ENCODE measurements at regions not wholly inside any gene's neighbourhood (a gene's known extent, or its start where the extent isn't known, plus 50 kb on each side); places are given as distances from the start of the nearest gene placed in this dataset.

DNA sequence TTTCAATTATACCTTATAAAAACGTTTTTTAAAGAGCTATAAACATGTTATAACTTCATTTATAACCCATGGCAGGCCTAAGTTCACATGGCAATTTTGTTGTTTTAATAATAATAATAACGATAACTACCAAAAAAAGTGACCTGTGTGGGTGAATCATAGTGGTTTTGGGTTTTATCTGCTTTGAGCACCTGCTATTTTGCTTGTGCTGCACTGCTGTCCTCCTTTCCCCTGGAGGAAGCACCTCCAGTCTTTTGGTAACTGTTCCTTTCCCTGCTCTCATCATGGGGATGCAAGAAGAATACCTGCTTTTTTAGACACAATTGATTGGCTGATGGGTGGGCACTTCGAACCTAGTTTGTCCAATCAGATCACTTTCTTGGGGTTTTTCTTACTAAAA is 388.0 kb upstream of the TBL1XR1 start:
- no peak overlapping the region for H3K9ac ChIP-seq (ENCODE audit: low read length)
- H3K27ac ChIP-seq (ENCODE audit: low read depth, low read length): no peak overlapping the region
- H3K27me3 ChIP-seq (ENCODE audit: control insufficient read depth, insufficient read depth, low read length): no peaks in the 10 kb centered on the region
- no peak overlapping the region for H3K4me3 ChIP-seq (ENCODE audit: low read length)
- H3K36me3 ChIP-seq (ENCODE audit: control insufficient read depth, insufficient read depth, low read length): no peaks in the 10 kb centered on the region
- H3K4me1 ChIP-seq (ENCODE audit: control insufficient read depth, insufficient read depth, low read length): peaks cover 2% of the 10 kb centered on the region

GRCh38 chr3:177589041-177589650 is 391.9 kb upstream of the TBL1XR1 start:
- H3K27me3 ChIP-seq (ENCODE audit: control insufficient read depth, insufficient read depth, low read length): no peaks in the 10 kb centered on the region
- no peak overlapping the region for H3K9ac ChIP-seq (ENCODE audit: low read length)
- no peak overlapping the region for H3K27ac ChIP-seq (ENCODE audit: low read depth, low read length)
- H3K36me3 ChIP-seq (ENCODE audit: control insufficient read depth, insufficient read depth, low read length): no peaks in the 10 kb centered on the region
- H3K4me1 ChIP-seq (ENCODE audit: control insufficient read depth, insufficient read depth, low read length): peaks cover 2% of the 10 kb centered on the region
- no peak overlapping the region for H3K4me3 ChIP-seq (ENCODE audit: low read length)

DNA sequence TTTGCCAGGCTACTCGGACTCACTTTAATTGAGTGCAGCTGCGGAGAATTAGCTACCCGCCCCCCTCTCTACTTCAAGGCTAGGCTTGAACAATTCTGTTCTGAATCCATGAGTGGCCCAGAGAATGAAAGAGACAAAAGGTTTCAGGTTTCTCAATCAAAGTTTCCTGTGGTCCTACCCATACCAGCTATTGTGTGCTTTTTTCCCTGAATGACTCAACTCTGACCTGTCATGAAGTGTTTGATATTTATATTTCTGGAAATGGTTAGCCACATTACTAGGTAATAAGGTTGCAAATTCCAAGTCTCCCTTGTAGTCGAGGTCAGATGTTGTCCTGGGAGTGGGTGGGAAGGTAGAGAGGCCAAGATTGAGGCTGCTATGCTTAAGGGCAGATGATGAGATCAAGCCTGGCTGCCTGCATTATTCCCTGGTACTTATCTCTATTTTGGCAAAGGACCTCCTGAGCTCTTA is 392.7 kb upstream of the TBL1XR1 start:
- H3K9ac ChIP-seq (ENCODE audit: low read length): no peak overlapping the region
- no peak overlapping the region for H3K27ac ChIP-seq (ENCODE audit: low read depth, low read length)

DNA sequence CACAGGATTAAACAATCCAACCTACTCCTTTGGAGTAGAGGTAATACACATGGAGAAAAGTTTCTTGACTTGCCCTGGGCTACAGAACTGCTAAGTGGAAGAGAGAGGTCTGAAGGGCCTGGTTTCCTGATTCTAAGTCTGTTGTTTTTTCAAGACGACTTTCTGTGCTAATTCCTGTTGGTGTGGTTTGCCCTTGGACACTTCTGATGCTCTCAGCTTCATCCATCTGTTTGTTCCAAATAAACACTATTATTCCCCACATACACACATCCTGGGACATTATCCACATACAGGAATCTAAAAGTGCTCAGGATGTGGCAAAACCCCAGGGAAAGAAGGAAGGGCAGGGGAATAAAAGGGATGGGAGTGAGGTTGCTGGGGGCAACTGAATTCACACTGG is 393.5 kb upstream of the TBL1XR1 start:
- no peaks in the 10 kb centered on the region for H3K27me3 ChIP-seq (ENCODE audit: control insufficient read depth, insufficient read depth, low read length)
- no peak overlapping the region for H3K4me3 ChIP-seq (ENCODE audit: low read length)
- H3K36me3 ChIP-seq (ENCODE audit: control insufficient read depth, insufficient read depth, low read length): no peaks in the 10 kb centered on the region
- peaks cover 4% of the 10 kb centered on the region for H3K4me1 ChIP-seq (ENCODE audit: control insufficient read depth, insufficient read depth, low read length)
- no peak overlapping the region for H3K9ac ChIP-seq (ENCODE audit: low read length)
- no peak overlapping the region for H3K27ac ChIP-seq (ENCODE audit: low read depth, low read length)

More for the DNA sequence above, 392.7 kb upstream of the TBL1XR1 start:
- Histone ChIP-seq H3K4me3 (ENCODE audit: low read length) (no peak overlapping the region), H3K27me3 (ENCODE audit: control insufficient read depth, insufficient read depth, low read length) (no peaks in the 10 kb centered on the region), H3K36me3 (ENCODE audit: control insufficient read depth, insufficient read depth, low read length) (no peaks in the 10 kb centered on the region), H3K4me1 (ENCODE audit: control insufficient read depth, insufficient read depth, low read length) (peaks cover 2% of the 10 kb centered on the region)

DNA sequence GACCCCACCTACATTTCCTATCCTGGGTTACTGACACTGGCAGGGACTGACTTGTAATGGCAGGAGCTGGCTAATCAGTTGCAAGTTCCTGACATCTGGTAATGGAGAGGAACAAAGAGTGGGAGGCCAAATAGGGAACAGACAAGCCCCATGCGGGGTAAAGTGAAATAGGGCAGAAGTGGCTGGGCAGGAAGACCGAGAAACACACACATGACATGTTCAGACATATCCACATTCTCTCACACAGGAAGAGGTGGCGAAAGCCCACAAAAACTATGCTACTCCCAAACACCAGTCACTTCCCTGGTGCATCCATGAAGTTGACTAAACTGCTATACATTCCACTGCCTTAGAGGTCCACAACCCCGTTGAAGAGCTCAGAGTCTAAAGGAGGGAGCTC is 394.1 kb upstream of the TBL1XR1 start:
- no peaks in the 10 kb centered on the region for H3K36me3 ChIP-seq (ENCODE audit: control insufficient read depth, insufficient read depth, low read length)
- peaks cover 8% of the 10 kb centered on the region for H3K4me1 ChIP-seq (ENCODE audit: control insufficient read depth, insufficient read depth, low read length)
- no peak overlapping the region for H3K27ac ChIP-seq (ENCODE audit: low read depth, low read length)
- no peak overlapping the region for H3K4me3 ChIP-seq (ENCODE audit: low read length)
- no peaks in the 10 kb centered on the region for H3K27me3 ChIP-seq (ENCODE audit: control insufficient read depth, insufficient read depth, low read length)
- H3K9ac ChIP-seq (ENCODE audit: low read length): no peak overlapping the region

DNA sequence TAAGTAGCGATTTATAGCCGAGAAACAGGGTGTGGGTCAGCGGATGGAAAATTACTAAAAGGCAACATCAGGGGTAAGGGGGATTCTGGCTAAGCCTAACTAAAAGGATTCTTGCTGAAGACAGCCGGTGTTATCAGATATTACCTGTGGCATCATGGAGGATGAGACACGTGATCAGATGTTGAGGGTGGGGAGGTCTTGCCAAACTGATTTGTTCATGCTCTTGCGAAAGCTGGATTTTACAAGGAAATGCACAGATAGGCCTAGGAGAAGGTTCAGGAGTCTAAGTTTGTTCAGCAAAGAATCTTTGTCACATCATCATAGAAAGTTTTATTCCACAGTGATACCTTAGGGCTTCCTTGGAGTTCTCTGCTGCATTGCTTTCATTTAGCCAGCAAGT is 396.8 kb upstream of the TBL1XR1 start:
- H3K4me1 ChIP-seq (ENCODE audit: control insufficient read depth, insufficient read depth, low read length): peaks cover 33% of the 10 kb centered on the region
- H3K4me3 ChIP-seq (ENCODE audit: low read length): no peak overlapping the region
- no peak overlapping the region for H3K9ac ChIP-seq (ENCODE audit: low read length)
- no peaks in the 10 kb centered on the region for H3K36me3 ChIP-seq (ENCODE audit: control insufficient read depth, insufficient read depth, low read length)
- H3K27ac ChIP-seq (ENCODE audit: low read depth, low read length): no peak overlapping the region
- no peaks in the 10 kb centered on the region for H3K27me3 ChIP-seq (ENCODE audit: control insufficient read depth, insufficient read depth, low read length)

- peaks cover 36% of the 10 kb centered on the region for H3K4me1 ChIP-seq (ENCODE audit: control insufficient read depth, insufficient read depth, low read length)
- H3K4me3 ChIP-seq (ENCODE audit: low read length): no peak overlapping the region
- no peaks in the 10 kb centered on the region for H3K27me3 ChIP-seq (ENCODE audit: control insufficient read depth, insufficient read depth, low read length)
- no peaks in the 10 kb centered on the region for H3K36me3 ChIP-seq (ENCODE audit: control insufficient read depth, insufficient read depth, low read length)
- H3K27ac ChIP-seq (ENCODE audit: low read depth, low read length): peak overlapping the region; percentile 62
- H3K9ac ChIP-seq (ENCODE audit: low read length): no peak overlapping the region
Measured at GRCh38 chr3:177595530-177596188, 398.4 kb upstream of the TBL1XR1 start.

GRCh38 chr3:177596248-177596815 is 399.1 kb upstream of the TBL1XR1 start:
- Histone ChIP-seq H3K4me1 (ENCODE audit: control insufficient read depth, insufficient read depth, low read length) (peaks cover 36% of the 10 kb centered on the region), H3K9ac (ENCODE audit: low read length) (no peak overlapping the region), H3K27me3 (ENCODE audit: control insufficient read depth, insufficient read depth, low read length) (no peaks in the 10 kb centered on the region), H3K4me3 (ENCODE audit: low read length) (no peak overlapping the region), H3K27ac (ENCODE audit: low read depth, low read length) (peak overlapping the region; percentile 62), H3K36me3 (ENCODE audit: control insufficient read depth, insufficient read depth, low read length) (no peaks in the 10 kb centered on the region)

GRCh38 chr3:177596816-177597271 is 399.6 kb upstream of the TBL1XR1 start:
- Histone ChIP-seq H3K27ac (ENCODE audit: low read depth, low read length) (peak overlapping the region; percentile 79), H3K36me3 (ENCODE audit: control insufficient read depth, insufficient read depth, low read length) (no peaks in the 10 kb centered on the region), H3K4me3 (ENCODE audit: low read length) (no peak overlapping the region), H3K27me3 (ENCODE audit: control insufficient read depth, insufficient read depth, low read length) (no peaks in the 10 kb centered on the region), H3K9ac (ENCODE audit: low read length) (no peak overlapping the region), H3K4me1 (ENCODE audit: control insufficient read depth, insufficient read depth, low read length) (peaks cover 36% of the 10 kb centered on the region)

GRCh38 chr3:177597311-177598096 is 400.2 kb upstream of the TBL1XR1 start:
- H3K4me1 ChIP-seq (ENCODE audit: control insufficient read depth, insufficient read depth, low read length): peaks cover 36% of the 10 kb centered on the region
- no peak overlapping the region for H3K9ac ChIP-seq (ENCODE audit: low read length)
- peak overlapping the region; percentile 79 for H3K27ac ChIP-seq (ENCODE audit: low read depth, low read length)
- no peaks in the 10 kb centered on the region for H3K27me3 ChIP-seq (ENCODE audit: control insufficient read depth, insufficient read depth, low read length)
- H3K36me3 ChIP-seq (ENCODE audit: control insufficient read depth, insufficient read depth, low read length): no peaks in the 10 kb centered on the region
- peak overlapping the region; percentile 42 for H3K4me3 ChIP-seq (ENCODE audit: low read length)

GRCh38 chr3:177598097-177598833 is 401.0 kb upstream of the TBL1XR1 start:
- Histone ChIP-seq H3K27ac (ENCODE audit: low read depth, low read length) (peak overlapping the region; percentile 79), H3K4me3 (ENCODE audit: low read length) (no peak overlapping the region), H3K27me3 (ENCODE audit: control insufficient read depth, insufficient read depth, low read length) (no peaks in the 10 kb centered on the region), H3K4me1 (ENCODE audit: control insufficient read depth, insufficient read depth, low read length) (peaks cover 37% of the 10 kb centered on the region), H3K36me3 (ENCODE audit: control insufficient read depth, insufficient read depth, low read length) (no peaks in the 10 kb centered on the region), H3K9ac (ENCODE audit: low read length) (no peak overlapping the region)

GRCh38 chr3:177599326-177599725 is 402.0 kb upstream of the TBL1XR1 start:
- H3K27me3 ChIP-seq (ENCODE audit: control insufficient read depth, insufficient read depth, low read length): no peaks in the 10 kb centered on the region
- H3K27ac ChIP-seq (ENCODE audit: low read depth, low read length): peak overlapping the region; percentile 28
- H3K9ac ChIP-seq (ENCODE audit: low read length): no peak overlapping the region
- H3K36me3 ChIP-seq (ENCODE audit: control insufficient read depth, insufficient read depth, low read length): no peaks in the 10 kb centered on the region
- peaks cover 42% of the 10 kb centered on the region for H3K4me1 ChIP-seq (ENCODE audit: control insufficient read depth, insufficient read depth, low read length)
- no peak overlapping the region for H3K4me3 ChIP-seq (ENCODE audit: low read length)

All from rectal smooth muscle tissue (tissue), 1 donor.